Endothelial cell of umbilical vein (primary cell): ENCODE measurements at regions not wholly inside any gene's neighbourhood (a gene's known extent, or its start where the extent isn't known, plus 50 kb on each side); places are given as distances from the start of the nearest gene placed in this dataset.

Experiments
- BruUV-seq: library from RNA; stranded (reverse); fragments of 400-500 nt; replicated peaks from 2 replicates; lab custom pipeline; 2021; lab: Mats Ljungman, UMichigan
- CTCF ChIA-PET: fragments of 300-600, 350-600 bp; sonication (Branson Sonifier 250); formaldehyde crosslinking; loops from one replicate; lab custom pipeline; 2021; ENCODE audit warnings: antibody characterized with exemption, inconsistent platforms; lab: Charles Lee
- POLR2A ChIA-PET: fragments of 300-600, 350-600 bp; sonication (Branson Sonifier 250); formaldehyde crosslinking; loops from one replicate; lab custom pipeline; 2021; ENCODE audit warnings: antibody characterized with exemption, inconsistent platforms; lab: Charles Lee
- DNase-seq: peaks from one replicate; pipeline ENCODE4 v3.0.0-alpha.2; 2011; ENCODE audit warnings: low read depth, low spot score
- FAIRE-seq: peaks from 2 replicates; lab custom pipeline; 2011; peaks lifted over from hg19 to GRCh38; lab: Jason Lieb, UNC
- H2AFZ ChIP-seq: 2 replicates; pipeline ENCODE4 v1.6.0; 2012; ENCODE audit warnings: low read depth, low read length, control low read depth, inconsistent platforms
- H3K27ac ChIP-seq: 2 replicates; pipeline ENCODE4 v1.5.1; 2011; ENCODE audit warnings: low read depth, mild to moderate bottlenecking, control low read depth, low read length, moderate library complexity; ENCODE audit not compliant: insufficient read depth
- H3K27me3 ChIP-seq, 2 experiments: 2 replicates each; pipeline versions ENCODE4 v1.6.0 to v1.6.1; 2011; ENCODE audit warnings: low read length in 2 of 2, mixed read lengths in 1 of 2; ENCODE audit not compliant: control insufficient read depth in 2 of 2, insufficient read depth in 2 of 2
- H3K36me3 ChIP-seq, 2 experiments: 2 replicates in 1 of 2; 3 replicates in 1 of 2; pipeline ENCODE4 v1.5.1; 2011; ENCODE audit warnings: low read length in 2 of 2, mild to moderate bottlenecking in 1 of 2, moderate library complexity in 1 of 2; ENCODE audit not compliant: control insufficient read depth in 2 of 2, insufficient read depth in 2 of 2; ENCODE audit errors: extremely low read depth in 1 of 2
- H3K4me1 ChIP-seq: 3 replicates; pipeline ENCODE4 v1.5.1; 2011; ENCODE audit warnings: mild to moderate bottlenecking, low read length; ENCODE audit not compliant: control insufficient read depth, insufficient read depth; ENCODE audit errors: extremely low read depth
- H3K4me2 ChIP-seq: 2 replicates; pipeline ENCODE4 v1.6.1; 2011; ENCODE audit warnings: low read length, control low read depth, mixed read lengths; ENCODE audit not compliant: insufficient read depth
- H3K4me3 ChIP-seq, 3 experiments: fragments of 200-600 bp in 1 of 3; sonication (generic), shearing (Covaris generic) in 1 of 3; replicated peaks in 1 of 3; 2 replicates each; pipeline ENCODE4 v1.5.1; 2011 to 2016; ENCODE audit warnings: control low read depth in 3 of 3, low read length in 3 of 3, mild to moderate bottlenecking in 2 of 3, inconsistent platforms in 1 of 3, low read depth in 1 of 3, moderate library complexity in 1 of 3; ENCODE audit not compliant: insufficient read depth in 1 of 3
- H3K79me2 ChIP-seq: 2 replicates; pipeline ENCODE4 v1.6.0; 2012; ENCODE audit warnings: low read length, inconsistent platforms; ENCODE audit not compliant: control insufficient read depth, insufficient read depth
- H3K9ac ChIP-seq: replicated peaks from 2 replicates; pipeline ENCODE3; 2011; ENCODE audit warnings: low read length, control low read depth; ENCODE audit not compliant: insufficient read depth; ENCODE audit errors: extremely low read depth
- H3K9me1 ChIP-seq: replicated peaks from 3 replicates; pipeline ENCODE4 v1.6.0; 2011; ENCODE audit warnings: mild to moderate bottlenecking, low read length; ENCODE audit not compliant: control insufficient read depth, insufficient read depth; ENCODE audit errors: extremely low read depth
- H3K9me3 ChIP-seq: replicated peaks from 2 replicates; pipeline ENCODE4 v1.5.1; 2012; ENCODE audit warnings: low read length, inconsistent platforms; ENCODE audit not compliant: control insufficient read depth, insufficient read depth
- H4K20me1 ChIP-seq: replicated peaks from 2 replicates; pipeline ENCODE3; 2011; ENCODE audit warnings: mild to moderate bottlenecking, low read length; ENCODE audit not compliant: control insufficient read depth, insufficient read depth; ENCODE audit errors: extremely low read depth
- CTCF ChIP-seq, 2 donors: IDR thresholded peaks; 1 replicate in 1 of 2; 2 replicates in 1 of 2; pipeline ENCODE4 v1.5.1; 2011; ENCODE audit warnings: low read length in 2 of 2, mild to moderate bottlenecking in 2 of 2, moderate library complexity in 2 of 2, control low read depth in 1 of 2, inconsistent platforms in 1 of 2, low read depth in 1 of 2; ENCODE audit not compliant: insufficient read depth in 1 of 2; ENCODE audit errors: extremely low read depth in 1 of 2
- EZH2 ChIP-seq: IDR thresholded peaks from 2 replicates; pipeline ENCODE4 v1.6.1; 2012; ENCODE audit warnings: borderline replicate concordance, low read depth, mild to moderate bottlenecking, moderate library complexity, low read length, inconsistent platforms; ENCODE audit not compliant: severe bottlenecking
- FOS ChIP-seq: IDR thresholded peaks from 2 replicates; pipeline ENCODE4 v1.6.1; 2011; ENCODE audit warnings: mild to moderate bottlenecking, low read length, moderate library complexity, borderline replicate concordance; ENCODE audit not compliant: insufficient read depth
- GATA2 ChIP-seq: IDR thresholded peaks from 2 replicates; pipeline ENCODE4 v1.7.0; 2011; ENCODE audit warnings: low read depth, mild to moderate bottlenecking, moderate library complexity, mixed read lengths, low read length; ENCODE audit not compliant: insufficient read length, insufficient read depth
- JUN ChIP-seq: IDR thresholded peaks from 2 replicates; pipeline ENCODE4 v1.6.1; 2011; ENCODE audit warnings: borderline replicate concordance, low read depth; ENCODE audit not compliant: insufficient read length, insufficient read depth
- MAX ChIP-seq: IDR thresholded peaks from 2 replicates; pipeline ENCODE4 v1.6.1; 2011; ENCODE audit not compliant: insufficient read depth, insufficient read length
- MYC ChIP-seq: IDR thresholded peaks from one replicate; pipeline ENCODE4 v1.6.1; 2011; ENCODE audit warnings: mild to moderate bottlenecking, low read depth, low read length
- POLR2A ChIP-seq: IDR thresholded peaks from 2 replicates; pipeline ENCODE4 v1.6.1; 2012; ENCODE audit warnings: low read depth, mild to moderate bottlenecking, control low read depth, low read length
- POLR2AphosphoS5 ChIP-seq: IDR thresholded peaks from 2 replicates; pipeline ENCODE4 v1.6.1; 2012; ENCODE audit warnings: low read depth, mild to moderate bottlenecking, control low read depth, low read length, moderate library complexity; ENCODE audit not compliant: insufficient read depth
- dilution Hi-C: fragments of 300-500 bp; cut with MboI; formaldehyde crosslinking; loops from one replicate; pipeline ENCODE4 v1.15.0; 2019; ENCODE audit warnings: low sequenced_read_pairs; ENCODE audit not compliant: extremely low pct_ligation_motif_present
- intact Hi-C: fragments of 100-400 bp; cut with micrococcal nuclease; formaldehyde crosslinking; loops from one replicate; pipeline ENCODE4 v1.10.0; 2022

GRCh38 chr11:24082241-24082640 lies 414.6 kb upstream of the LUZP2 start:
- intact Hi-C loops (no loop called here), dilution Hi-C loops (no loop called here)
- no peaks in the 10 kb centered on the region for H3K9me3 ChIP-seq
- TF ChIP-seq POLR2A (no peak), POLR2AphosphoS5 (no peak), MYC (no peak), JUN (no peak), CTCF (IDR thresholded peaks at IDR 0.05; ENCODE audit: extremely low read depth in 1 of 2, insufficient read depth in 1 of 2, low read depth in 1 of 2, low read length in 2 of 2) (no peak), MAX (no peak), GATA2 (no peak), FOS (no peak), EZH2 (no peak)
- H3K4me1 ChIP-seq, result no peaks in the 10 kb centered on the region
- no peaks in the 10 kb centered on the region for H3K36me3 ChIP-seq
- ChIA-PET POLR2A (no interaction called here), CTCF (no interaction called here)
- H2AFZ ChIP-seq, result no peak overlapping the region
- H3K9ac ChIP-seq, result no peak overlapping the region
- no peak overlapping the region for H3K4me2 ChIP-seq
- FAIRE-seq (no peak), DNase-seq (no peak)
- BruUV-seq, result no TSS peak
- H3K27me3 ChIP-seq, result no peaks in the 10 kb centered on the region
- H3K27ac ChIP-seq, result no peak overlapping the region
- no peak overlapping the region for H3K4me3 ChIP-seq
- no peaks in the 10 kb centered on the region for H4K20me1 ChIP-seq
- no peaks in the 10 kb centered on the region for H3K79me2 ChIP-seq
- no peaks in the 10 kb centered on the region for H3K9me1 ChIP-seq
